ENCODE measurements at regions not wholly inside any gene's neighbourhood (a gene's known extent, or its start where the extent isn't known, plus 50 kb on each side); places are given as distances from the start of the nearest gene placed in this dataset.

DNA sequence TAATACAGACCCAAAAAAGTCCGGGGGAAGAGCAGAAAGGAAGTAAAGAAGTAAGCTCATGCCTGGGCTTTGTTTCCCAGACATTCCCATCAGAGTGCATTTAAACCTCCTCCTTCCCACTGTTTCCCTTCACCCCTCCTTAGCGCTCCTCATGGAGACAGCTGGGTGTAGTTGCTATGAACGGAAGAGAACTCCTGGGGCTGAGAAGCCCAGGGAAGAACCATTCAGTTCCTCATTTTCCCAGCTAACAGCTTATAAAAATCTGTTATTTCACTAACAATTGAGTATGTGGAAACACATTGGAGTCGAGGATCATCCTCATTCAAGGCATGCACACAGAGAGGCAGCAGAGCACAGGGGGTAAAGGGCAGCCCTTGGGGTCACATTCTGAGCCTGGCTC, 299.3 kb downstream of the SHQ1 start:
- Histone ChIP-seq H3K9me3 (replicated peaks in 1 of 2; ENCODE audit: control insufficient read depth in 2 of 2, insufficient read depth in 1 of 2, low read depth in 1 of 2, low read length in 2 of 2) (no peaks in the 10 kb centered on the region), H2AK5ac (ENCODE audit: low read depth, low read length) (no peak overlapping the region), H3K14ac (ENCODE audit: low read length) (no peak overlapping the region), H2BK120ac (ENCODE audit: low read depth, low read length) (no peak overlapping the region), H3K36me3 (replicated peaks in 1 of 2; ENCODE audit: control insufficient read depth in 2 of 2, insufficient read depth in 2 of 2, low read length in 2 of 2) (no peaks in the 10 kb centered on the region), H3K27me3 (ENCODE audit: control insufficient read depth in 3 of 3, insufficient read depth in 3 of 3, low read depth in 1 of 3, low read length in 3 of 3) (peaks cover 0 to 3% (median 0%) of the 10 kb centered on the region in 3 experiments), H2AFZ (ENCODE audit: low read length) (no peak overlapping the region), H4K91ac (ENCODE audit: low read depth, low read length, poor library complexity) (no peak overlapping the region), H3K9ac (ENCODE audit: low read depth, low read length, poor library complexity) (no peak overlapping the region), H2BK15ac (ENCODE audit: low read length) (no peak overlapping the region), H3K23ac (ENCODE audit: low read depth, low read length, poor library complexity) (no peak overlapping the region), H3K18ac (ENCODE audit: low read length) (no peak overlapping the region), H3K4ac (ENCODE audit: low read length) (no peak overlapping the region), H3K4me3 (ENCODE audit: low read length in 2 of 2) (no peak overlapping the region), H3K79me1 (ENCODE audit: low read depth, low read length) (no peaks in the 10 kb centered on the region), H3K4me2 (ENCODE audit: insufficient read depth, low read length, poor library complexity, severe bottlenecking) (no peak overlapping the region), H3K27ac (replicated peaks; ENCODE audit: low read length) (no peak overlapping the region), H3K4me1 (ENCODE audit: control insufficient read depth in 2 of 2, insufficient read depth in 1 of 2, low read depth in 1 of 2, low read length in 2 of 2) (peaks cover 0 to 6% of the 10 kb centered on the region in 2 donors), H4K8ac (ENCODE audit: low read depth, low read length) (no peak overlapping the region), H2BK5ac (ENCODE audit: low read length) (no peak overlapping the region), H2BK12ac (ENCODE audit: low read length) (no peak overlapping the region)
- no peak for DNase-seq (ENCODE audit: low spot score)
- WGBS, 2 donors (ENCODE audit: extremely low coverage in 2 of 2, insufficient read length in 2 of 2, insufficient replicate concordance in 1 of 2), result no CpG with 5 or more reads among the region's 4 CpGs

DNA sequence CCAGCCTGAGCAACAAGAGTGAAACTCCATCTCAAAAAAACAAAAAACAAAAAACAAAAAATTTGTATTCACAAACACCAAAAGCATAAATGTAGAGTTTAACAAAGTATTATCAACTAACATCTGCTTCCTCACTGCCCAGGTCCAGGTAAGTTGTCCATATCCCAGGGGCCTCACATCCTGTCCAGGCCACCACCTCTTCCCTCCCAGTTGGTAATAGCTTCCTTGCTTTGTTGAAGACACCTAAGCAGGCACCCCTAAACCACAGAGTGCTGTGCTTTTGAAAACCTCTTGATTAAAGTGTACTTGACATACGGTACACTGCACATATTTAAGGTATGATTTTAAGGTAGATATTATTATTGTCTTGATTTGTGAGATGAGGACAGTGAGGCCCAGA, 299.8 kb downstream of the SHQ1 start:
- WGBS, 2 donors (ENCODE audit: extremely low coverage in 2 of 2, insufficient read length in 2 of 2, insufficient replicate concordance in 1 of 2), result no CpG with 5 or more reads among the region's 1 CpG
- H3K18ac ChIP-seq (ENCODE audit: low read length), result no peak overlapping the region

DNA sequence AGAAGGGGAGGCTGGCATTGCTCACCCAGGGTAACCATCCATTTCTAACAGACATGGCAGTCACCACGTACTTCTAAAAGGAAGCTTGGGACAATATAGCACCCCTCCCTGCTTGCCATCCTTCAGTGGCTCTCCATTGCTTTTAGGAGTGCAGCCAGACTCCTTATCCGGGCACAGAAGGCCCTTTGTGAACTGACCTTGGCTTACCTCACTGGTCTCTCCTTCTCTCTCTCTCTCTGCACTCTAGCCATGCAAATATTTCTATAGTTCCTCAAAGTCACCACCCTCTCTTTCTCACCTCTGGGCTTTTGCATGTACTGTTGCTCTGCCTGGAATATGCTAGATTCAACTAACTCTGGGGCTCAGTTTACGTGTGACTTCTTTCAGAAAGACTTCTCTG, 301.1 kb downstream of the SHQ1 start:
- no peak for DNase-seq (ENCODE audit: low spot score)
- Histone ChIP-seq H3K36me3 (replicated peaks in 1 of 2; ENCODE audit: control insufficient read depth in 2 of 2, insufficient read depth in 2 of 2, low read length in 2 of 2) (no peaks in the 10 kb centered on the region), H3K4me1 (ENCODE audit: control insufficient read depth in 2 of 2, insufficient read depth in 1 of 2, low read depth in 1 of 2, low read length in 2 of 2) (peaks cover 0 to 6% of the 10 kb centered on the region in 2 donors), H3K79me1 (ENCODE audit: low read depth, low read length) (no peaks in the 10 kb centered on the region), H2AFZ (ENCODE audit: low read length) (no peak overlapping the region), H4K91ac (ENCODE audit: low read depth, low read length, poor library complexity) (no peak overlapping the region), H3K9me3 (replicated peaks in 1 of 2; ENCODE audit: control insufficient read depth in 2 of 2, insufficient read depth in 1 of 2, low read depth in 1 of 2, low read length in 2 of 2) (no peaks in the 10 kb centered on the region), H3K27me3 (ENCODE audit: control insufficient read depth in 3 of 3, insufficient read depth in 3 of 3, low read depth in 1 of 3, low read length in 3 of 3) (peaks cover 0 to 3% (median 0%) of the 10 kb centered on the region in 3 experiments), H4K8ac (ENCODE audit: low read depth, low read length) (no peak overlapping the region), H2BK15ac (ENCODE audit: low read length) (no peak overlapping the region), H3K27ac (replicated peaks; ENCODE audit: low read length) (no peak overlapping the region), H3K18ac (ENCODE audit: low read length) (peak overlapping the region; percentile 48), H2AK5ac (ENCODE audit: low read depth, low read length) (no peak overlapping the region), H3K14ac (ENCODE audit: low read length) (no peak overlapping the region), H3K4me2 (ENCODE audit: insufficient read depth, low read length, poor library complexity, severe bottlenecking) (no peak overlapping the region), H2BK12ac (ENCODE audit: low read length) (no peak overlapping the region), H3K23ac (ENCODE audit: low read depth, low read length, poor library complexity) (no peak overlapping the region), H3K9ac (ENCODE audit: low read depth, low read length, poor library complexity) (no peak overlapping the region), H3K4me3 (ENCODE audit: low read length in 2 of 2) (no peak overlapping the region), H2BK5ac (ENCODE audit: low read length) (no peak overlapping the region), H2BK120ac (ENCODE audit: low read depth, low read length) (no peak overlapping the region), H3K4ac (ENCODE audit: low read length) (no peak overlapping the region)
- WGBS, 2 donors (ENCODE audit: extremely low coverage in 2 of 2, insufficient read length in 2 of 2, insufficient replicate concordance in 1 of 2), result no CpG with 5 or more reads among the region's 3 CpGs

More for the DNA sequence above, 299.8 kb downstream of the SHQ1 start:
- Histone ChIP-seq H3K23ac (ENCODE audit: low read depth, low read length, poor library complexity) (no peak overlapping the region), H3K9ac (ENCODE audit: low read depth, low read length, poor library complexity) (no peak overlapping the region), H2AFZ (ENCODE audit: low read length) (no peak overlapping the region), H4K8ac (ENCODE audit: low read depth, low read length) (no peak overlapping the region), H2BK120ac (ENCODE audit: low read depth, low read length) (no peak overlapping the region), H2BK15ac (ENCODE audit: low read length) (no peak overlapping the region), H3K4ac (ENCODE audit: low read length) (no peak overlapping the region), H3K36me3 (replicated peaks in 1 of 2; ENCODE audit: control insufficient read depth in 2 of 2, insufficient read depth in 2 of 2, low read length in 2 of 2) (no peaks in the 10 kb centered on the region), H3K79me1 (ENCODE audit: low read depth, low read length) (no peaks in the 10 kb centered on the region), H3K4me3 (ENCODE audit: low read length in 2 of 2) (no peak overlapping the region), H3K4me1 (ENCODE audit: control insufficient read depth in 2 of 2, insufficient read depth in 1 of 2, low read depth in 1 of 2, low read length in 2 of 2) (peaks cover 0 to 6% of the 10 kb centered on the region in 2 donors), H2AK5ac (ENCODE audit: low read depth, low read length) (no peak overlapping the region), H3K14ac (ENCODE audit: low read length) (no peak overlapping the region), H3K27ac (replicated peaks; ENCODE audit: low read length) (no peak overlapping the region), H3K9me3 (replicated peaks in 1 of 2; ENCODE audit: control insufficient read depth in 2 of 2, insufficient read depth in 1 of 2, low read depth in 1 of 2, low read length in 2 of 2) (no peaks in the 10 kb centered on the region), H2BK5ac (ENCODE audit: low read length) (no peak overlapping the region), H2BK12ac (ENCODE audit: low read length) (no peak overlapping the region), H3K27me3 (ENCODE audit: control insufficient read depth in 3 of 3, insufficient read depth in 3 of 3, low read depth in 1 of 3, low read length in 3 of 3) (peaks cover 0 to 3% (median 0%) of the 10 kb centered on the region in 3 experiments), H3K4me2 (ENCODE audit: insufficient read depth, low read length, poor library complexity, severe bottlenecking) (no peak overlapping the region), H4K91ac (ENCODE audit: low read depth, low read length, poor library complexity) (no peak overlapping the region)
- DNase-seq (ENCODE audit: low spot score), result no peak

DNA sequence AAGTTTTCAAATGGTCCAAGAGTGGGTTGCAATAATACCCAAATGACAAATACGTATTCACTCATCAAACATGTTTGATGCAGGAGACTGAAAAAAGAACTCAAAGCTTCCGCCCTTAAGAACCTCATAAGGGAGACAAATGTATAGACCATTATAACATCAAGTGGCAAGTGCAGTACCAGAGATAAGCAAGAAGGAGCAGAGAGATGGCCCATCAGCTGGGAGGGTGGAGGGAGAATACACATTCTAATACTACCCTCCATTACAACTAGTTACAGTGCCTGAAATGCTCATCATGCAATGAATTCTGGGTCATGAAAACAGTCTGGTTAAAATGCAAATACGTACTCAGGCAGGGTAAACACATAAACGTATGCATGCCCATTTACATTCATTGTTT, 304.0 kb downstream of the SHQ1 start:
- Histone ChIP-seq H2AK5ac (ENCODE audit: low read depth, low read length) (no peak overlapping the region), H4K8ac (ENCODE audit: low read depth, low read length) (no peak overlapping the region), H3K18ac (ENCODE audit: low read length) (no peak overlapping the region), H3K27me3 (ENCODE audit: control insufficient read depth in 3 of 3, insufficient read depth in 3 of 3, low read depth in 1 of 3, low read length in 3 of 3) (peaks cover 0 to 2% (median 0%) of the 10 kb centered on the region in 3 experiments), H3K27ac (replicated peaks; ENCODE audit: low read length) (no peak overlapping the region), H3K14ac (ENCODE audit: low read length) (no peak overlapping the region), H3K23ac (ENCODE audit: low read depth, low read length, poor library complexity) (no peak overlapping the region), H2BK120ac (ENCODE audit: low read depth, low read length) (no peak overlapping the region), H3K9ac (ENCODE audit: low read depth, low read length, poor library complexity) (no peak overlapping the region), H3K9me3 (replicated peaks in 1 of 2; ENCODE audit: control insufficient read depth in 2 of 2, insufficient read depth in 1 of 2, low read depth in 1 of 2, low read length in 2 of 2) (no peaks in the 10 kb centered on the region), H3K36me3 (replicated peaks in 1 of 2; ENCODE audit: control insufficient read depth in 2 of 2, insufficient read depth in 2 of 2, low read length in 2 of 2) (no peaks in the 10 kb centered on the region), H3K4me3 (ENCODE audit: low read length in 2 of 2) (no peak overlapping the region), H2BK12ac (ENCODE audit: low read length) (no peak overlapping the region), H2BK15ac (ENCODE audit: low read length) (no peak overlapping the region), H3K79me1 (ENCODE audit: low read depth, low read length) (no peaks in the 10 kb centered on the region), H2BK5ac (ENCODE audit: low read length) (no peak overlapping the region), H3K4me1 (ENCODE audit: control insufficient read depth in 2 of 2, insufficient read depth in 1 of 2, low read depth in 1 of 2, low read length in 2 of 2) (peaks cover 0 to 5% of the 10 kb centered on the region in 2 donors), H3K4ac (ENCODE audit: low read length) (no peak overlapping the region), H3K4me2 (ENCODE audit: insufficient read depth, low read length, poor library complexity, severe bottlenecking) (no peak overlapping the region), H2AFZ (ENCODE audit: low read length) (no peak overlapping the region), H4K91ac (ENCODE audit: low read depth, low read length, poor library complexity) (no peak overlapping the region)
- WGBS, 2 donors (ENCODE audit: extremely low coverage in 2 of 2, insufficient read length in 2 of 2, insufficient replicate concordance in 1 of 2), result no CpG with 5 or more reads among the region's 4 CpGs
- DNase-seq (ENCODE audit: low spot score), result no peak

Data from neuronal stem cell (in vitro differentiated cells).